AG09309 (cell line): ENCODE measurements at regions not wholly inside any gene's neighbourhood (a gene's known extent, or its start where the extent isn't known, plus 50 kb on each side); places are given as distances from the start of the nearest gene placed in this dataset.
A peak's percentile ranks its signal among the peaks of the same experiment; 100 is the strongest.

ENCODE experiments used
- DNase-seq: peaks from one replicate; pipeline ENCODE4 v3.0.0-alpha.2; 2010; ENCODE audit warnings: low read depth
- H3K4me3 ChIP-seq: 2 replicates; pipeline ENCODE4 v1.5.1; 2011; ENCODE audit warnings: mild to moderate bottlenecking, low read depth, low read length, moderate library complexity; ENCODE audit not compliant: control insufficient read depth
- CTCF ChIP-seq: IDR thresholded peaks from 2 replicates; pipeline ENCODE4 v1.5.1; 2011; ENCODE audit warnings: mild to moderate bottlenecking, low read depth, low read length, inconsistent platforms; ENCODE audit not compliant: insufficient read depth, control insufficient read depth; ENCODE audit errors: missing control alignments

- H3K4me3 ChIP-seq, result no peak overlapping the region
- DNase-seq, result no peak
- TF ChIP-seq CTCF, result no peak
Observed at GRCh38 chr9:78934880-78935279, 636.9 kb upstream of the TLE4 start.

GRCh38 chr9:78938821-78939220 is 632.9 kb upstream of the TLE4 start:
- no peak overlapping the region for H3K4me3 ChIP-seq
- DNase-seq, result no peak
- no peak for TF ChIP-seq CTCF

GRCh38 chr9:78939311-78940065 is 632.3 kb upstream of the TLE4 start:
- H3K4me3 ChIP-seq, result no peak overlapping the region
- no peak for DNase-seq
- TF ChIP-seq CTCF, result no peak

GRCh38 chr9:78940121-78940855 is 631.5 kb upstream of the TLE4 start:
- H3K4me3 ChIP-seq, result no peak overlapping the region
- no peak for TF ChIP-seq CTCF
- no peak for DNase-seq

- no peak overlapping the region for H3K4me3 ChIP-seq
- no peak for TF ChIP-seq CTCF
- peak; percentile 31 for DNase-seq
Observed at GRCh38 chr9:78954286-78954685, 617.5 kb upstream of the TLE4 start.

GRCh38 chr9:78958892-78959291 is 612.9 kb upstream of the TLE4 start:
- no peak for DNase-seq
- TF ChIP-seq CTCF, result no peak
- no peak overlapping the region for H3K4me3 ChIP-seq
